ENCODE measurements at regions not wholly inside any gene's neighbourhood (a gene's known extent, or its start where the extent isn't known, plus 50 kb on each side); places are given as distances from the start of the nearest gene placed in this dataset.

GRCh38 chr1:105317976-105318375 is 1568.3 kb downstream of the AMY1C start:
- Histone ChIP-seq H3K9me3 (replicated peaks; ENCODE audit: insufficient read depth, low read length) (no peaks in the 10 kb centered on the region), H3K4me1 (ENCODE audit: low read length) (no peaks in the 10 kb centered on the region), H3K9ac (ENCODE audit: low read length) (no peak overlapping the region), H3K36me3 (replicated peaks; ENCODE audit: insufficient read depth, low read length) (no peaks in the 10 kb centered on the region), H4K20me1 (ENCODE audit: insufficient read depth, low read length) (no peaks in the 10 kb centered on the region), H3K27me3 (replicated peaks; ENCODE audit: insufficient read depth, low read length) (no peaks in the 10 kb centered on the region), H3K4me2 (ENCODE audit: low read depth, low read length) (no peak overlapping the region), H3K4me3 (ENCODE audit: low read length) (no peak overlapping the region), H2AFZ (ENCODE audit: low read length) (no peak overlapping the region), H3K9me2 (replicated peaks; ENCODE audit: insufficient read depth, low read length) (no peaks in the 10 kb centered on the region), H3K27ac (ENCODE audit: low read length) (no peak overlapping the region), H3K79me2 (ENCODE audit: low read length) (no peaks in the 10 kb centered on the region), H3F3A (ENCODE audit: insufficient read depth, low read length) (no peaks in the 10 kb centered on the region)
- DNase-seq, result no peak
- TF ChIP-seq EZH2 (optimal IDR thresholded peaks at IDR 0.05; ENCODE audit: low read depth, low read length) (no peak), EZH2phosphoT487 (IDR thresholded peaks at IDR 0.05; ENCODE audit: low read length) (no peak), CTCF (IDR thresholded peaks at IDR 0.05; ENCODE audit: low read length) (no peak)

- Histone ChIP-seq H3K79me2 (ENCODE audit: low read length) (no peaks in the 10 kb centered on the region), H3K27me3 (replicated peaks; ENCODE audit: insufficient read depth, low read length) (no peaks in the 10 kb centered on the region), H4K20me1 (ENCODE audit: insufficient read depth, low read length) (no peaks in the 10 kb centered on the region), H3K9me2 (replicated peaks; ENCODE audit: insufficient read depth, low read length) (no peaks in the 10 kb centered on the region), H3K36me3 (replicated peaks; ENCODE audit: insufficient read depth, low read length) (no peaks in the 10 kb centered on the region), H3K4me3 (ENCODE audit: low read length) (no peak overlapping the region), H3K4me1 (ENCODE audit: low read length) (no peaks in the 10 kb centered on the region), H3K9ac (ENCODE audit: low read length) (no peak overlapping the region), H3F3A (ENCODE audit: insufficient read depth, low read length) (no peaks in the 10 kb centered on the region), H2AFZ (ENCODE audit: low read length) (no peak overlapping the region), H3K4me2 (ENCODE audit: low read depth, low read length) (no peak overlapping the region), H3K9me3 (replicated peaks; ENCODE audit: insufficient read depth, low read length) (no peaks in the 10 kb centered on the region), H3K27ac (ENCODE audit: low read length) (no peak overlapping the region)
- TF ChIP-seq CTCF (IDR thresholded peaks at IDR 0.05; ENCODE audit: low read length) (no peak), EZH2phosphoT487 (IDR thresholded peaks at IDR 0.05; ENCODE audit: low read length) (no peak), EZH2 (optimal IDR thresholded peaks at IDR 0.05; ENCODE audit: low read depth, low read length) (no peak)
- DNase-seq, result no peak
These were observed 1577.2 kb downstream of the AMY1C start for GRCh38 chr1:105326886-105327285.

GRCh38 chr1:105337420-105337819 is 1587.7 kb downstream of the AMY1C start:
- no peaks in the 10 kb centered on the region for H3K9me2 ChIP-seq (replicated peaks; ENCODE audit: insufficient read depth, low read length)
- H3K27ac ChIP-seq (ENCODE audit: low read length), result no peak overlapping the region
- no peaks in the 10 kb centered on the region for H3K9me3 ChIP-seq (replicated peaks; ENCODE audit: insufficient read depth, low read length)
- H3K79me2 ChIP-seq (ENCODE audit: low read length), result no peaks in the 10 kb centered on the region
- no peaks in the 10 kb centered on the region for H3F3A ChIP-seq (ENCODE audit: insufficient read depth, low read length)
- TF ChIP-seq EZH2 (optimal IDR thresholded peaks at IDR 0.05; ENCODE audit: low read depth, low read length) (no peak), CTCF (IDR thresholded peaks at IDR 0.05; ENCODE audit: low read length) (no peak), EZH2phosphoT487 (IDR thresholded peaks at IDR 0.05; ENCODE audit: low read length) (no peak)
- H3K4me2 ChIP-seq (ENCODE audit: low read depth, low read length), result no peak overlapping the region
- H3K27me3 ChIP-seq (replicated peaks; ENCODE audit: insufficient read depth, low read length), result no peaks in the 10 kb centered on the region
- H4K20me1 ChIP-seq (ENCODE audit: insufficient read depth, low read length), result no peaks in the 10 kb centered on the region
- no peaks in the 10 kb centered on the region for H3K36me3 ChIP-seq (replicated peaks; ENCODE audit: insufficient read depth, low read length)
- no peak for DNase-seq
- H2AFZ ChIP-seq (ENCODE audit: low read length), result no peak overlapping the region
- H3K4me1 ChIP-seq (ENCODE audit: low read length), result no peaks in the 10 kb centered on the region
- no peak overlapping the region for H3K9ac ChIP-seq (ENCODE audit: low read length)
- no peak overlapping the region for H3K4me3 ChIP-seq (ENCODE audit: low read length)

All from MM.1S (cell line).